Activated CD8-positive, alpha-beta T cell treated with anti-CD3 and anti-CD28 coated beads for 36 hours (primary cell): ENCODE measurements at regions not wholly inside any gene's neighbourhood (a gene's known extent, or its start where the extent isn't known, plus 50 kb on each side); places are given as distances from the start of the nearest gene placed in this dataset.
"Not testable (repeated sequence)": the region's sequence is repeated elsewhere in the genome, so short reads cannot be mapped to it uniquely, and the experiment has no call there.

Experiments used
- ATAC-seq: fragments of 200-7000 bp; cut with Tn5 transposase; one replicate; pipeline ENCODE4 v1.10.0; 2021; ENCODE audit warnings: mild to moderate bottlenecking, moderate library complexity
- CTCF ChIA-PET: fragments of 350-600 bp; sonication (Branson Sonifier 250); formaldehyde crosslinking; loops from one replicate; lab custom pipeline; 2021; ENCODE audit warnings: antibody characterized with exemption; lab: Charles Lee
- POLR2A ChIA-PET: fragments of 350-600 bp; sonication (Branson Sonifier 250); formaldehyde crosslinking; loops from one replicate; lab custom pipeline; 2021; ENCODE audit warnings: antibody characterized with exemption; lab: Charles Lee
- DNase-seq: peaks from one replicate; pipeline ENCODE4 v3.0.0-alpha.2; 2020
- H3K27ac Mint-ChIP-seq: one replicate; pipeline ENCODE4 v1.8.0; 2021; ENCODE audit warnings: mild to moderate bottlenecking, mixed read lengths
- H3K27me3 Mint-ChIP-seq: one replicate; pipeline ENCODE4 v1.8.0; 2021; ENCODE audit warnings: mixed read lengths
- H3K36me3 Mint-ChIP-seq: one replicate; pipeline ENCODE4 v1.8.0; 2021; ENCODE audit warnings: low read depth, mixed read lengths
- H3K4me1 Mint-ChIP-seq: one replicate; pipeline ENCODE4 v1.8.0; 2021; ENCODE audit warnings: low read depth, mixed read lengths
- H3K4me3 Mint-ChIP-seq: one replicate; pipeline ENCODE4 v1.8.0; 2021; ENCODE audit warnings: mild to moderate bottlenecking, moderate library complexity, mixed read lengths
- H3K9me3 Mint-ChIP-seq: one replicate; pipeline ENCODE4 v1.8.0; 2021; ENCODE audit warnings: mixed read lengths
- CTCF ChIP-seq: fragments of 200-600 bp; IDR thresholded peaks from one replicate; pipeline ENCODE4 v1.8.0; 2022; ENCODE audit warnings: antibody characterized with exemption, mild to moderate bottlenecking
- intact Hi-C: fragments of 100-400 bp; cut with micrococcal nuclease; formaldehyde crosslinking; loops from one replicate; pipeline ENCODE4 v1.10.0; 2022

GRCh38 chr1:148353461-148354283 lies 129.4 kb downstream of the PPIAL4G start:
- H3K27ac Mint-ChIP-seq = no peak overlapping the region
- intact Hi-C loops = no loop called here
- POLR2A ChIA-PET = interaction anchor here (0.9 to 3.4 kb wide), 5 partner anchors 8 to 35 kb away, joined by 3 to 23 read pairs (median 3); no protein-coding TSS in a partner anchor
- ATAC-seq (peak; percentile 83), DNase-seq (peak; percentile 51)
- H3K4me3 Mint-ChIP-seq = no peak overlapping the region
- peaks cover 7% of the 10 kb centered on the region for H3K4me1 Mint-ChIP-seq
- CTCF ChIA-PET = interaction anchor here (0.7 to 2.1 kb wide), 4 partner anchors 8 to 19 kb away, joined by 3 to 8 read pairs (median 5); no protein-coding TSS in a partner anchor
- H3K36me3 Mint-ChIP-seq = no peaks in the 10 kb centered on the region
- H3K9me3 Mint-ChIP-seq = no peaks in the 10 kb centered on the region
- H3K27me3 Mint-ChIP-seq = peaks cover 37% of the 10 kb centered on the region
- no peak for TF ChIP-seq CTCF

- intact Hi-C loops = no loop called here
- Mint-ChIP-seq H3K27me3 (peaks cover 37% of the 10 kb centered on the region), H3K9me3 (no peaks in the 10 kb centered on the region), H3K4me3 (no peak overlapping the region), H3K36me3 (no peaks in the 10 kb centered on the region), H3K27ac (no peak overlapping the region), H3K4me1 (peaks cover 7% of the 10 kb centered on the region)
- TF ChIP-seq CTCF = no peak
- no peak for ATAC-seq
- DNase-seq = no peak
- POLR2A ChIA-PET = interaction anchor here (0.8 to 3.4 kb wide), 3 partner anchors 18 to 209 kb away, joined by 3 to 23 read pairs (median 3); no protein-coding TSS in a partner anchor
- CTCF ChIA-PET = interaction anchor here (2.0 to 2.1 kb wide), 2 partner anchors 9 to 20 kb away, joined by 6 to 8 read pairs; no protein-coding TSS in a partner anchor
Measured at GRCh38 chr1:148352470-148353053, 130.5 kb downstream of the PPIAL4G start.

GRCh38 chr1:148347781-148348180 lies 135.3 kb downstream of the PPIAL4G start:
- CTCF ChIA-PET = interaction anchor here (1.5 kb wide), 1 partner anchor 11 kb away, joined by 4 read pairs; no protein-coding TSS in a partner anchor
- intact Hi-C loops = no loop called here

GRCh38 chr1:148345659-148346151 lies 137.4 kb downstream of the PPIAL4G start:
- H3K4me3 Mint-ChIP-seq, H3K36me3 Mint-ChIP-seq, intact Hi-C loops, H3K4me1 Mint-ChIP-seq, H3K9me3 Mint-ChIP-seq, H3K27ac Mint-ChIP-seq: not testable (repeated sequence)
- peak; percentile 27 for ATAC-seq
- peak; percentile 48 for DNase-seq
- peaks cover 17% of the 10 kb centered on the region for H3K27me3 Mint-ChIP-seq
- TF ChIP-seq CTCF = peak; percentile 60
- ChIA-PET POLR2A (interaction anchor here (1.1 to 2.1 kb wide), 4 partner anchors 8 to 82 kb away, joined by 3 to 15 read pairs (median 6); no protein-coding TSS in a partner anchor), CTCF (interaction anchor here (0.8 to 1.8 kb wide), 9 partner anchors 9 to 84 kb away, joined by 3 to 9 read pairs (median 5); no protein-coding TSS in a partner anchor)

More at GRCh38 chr1:148347781-148348180, 135.3 kb downstream of the PPIAL4G start:
- no peak for ATAC-seq
- no peak for DNase-seq
- no peak overlapping the region for H3K4me3 Mint-ChIP-seq
- H3K36me3 Mint-ChIP-seq = no peaks in the 10 kb centered on the region
- TF ChIP-seq CTCF = no peak
- H3K9me3 Mint-ChIP-seq = no peaks in the 10 kb centered on the region
- no peak overlapping the region for H3K27ac Mint-ChIP-seq
- POLR2A ChIA-PET = interaction anchor here (1.1 to 1.4 kb wide), 2 partner anchors 13 to 41 kb away, joined by 5 read pairs; no protein-coding TSS in a partner anchor
- no peaks in the 10 kb centered on the region for H3K4me1 Mint-ChIP-seq
- peaks cover 28% of the 10 kb centered on the region for H3K27me3 Mint-ChIP-seq

- H3K36me3 Mint-ChIP-seq, H3K27ac Mint-ChIP-seq, ATAC-seq, H3K4me3 Mint-ChIP-seq, H3K4me1 Mint-ChIP-seq, H3K9me3 Mint-ChIP-seq, intact Hi-C loops, DNase-seq: not testable (repeated sequence)
- peaks cover 11% of the 10 kb centered on the region for H3K27me3 Mint-ChIP-seq
- ChIA-PET POLR2A (interaction anchor here (1.1 to 2.1 kb wide), 4 partner anchors 9 to 81 kb away, joined by 3 to 15 read pairs (median 6); no protein-coding TSS in a partner anchor), CTCF (interaction anchor here (0.8 to 1.8 kb wide), 6 partner anchors 10 to 24 kb away, joined by 3 to 6 read pairs (median 5); no protein-coding TSS in a partner anchor)
Measured at GRCh38 chr1:148344651-148345050, 138.5 kb downstream of the PPIAL4G start.

GRCh38 chr1:148341729-148342128 lies 141.4 kb downstream of the PPIAL4G start:
- DNase-seq, H3K27ac Mint-ChIP-seq, H3K4me3 Mint-ChIP-seq: not testable (repeated sequence)

GRCh38 chr1:148336121-148336918 lies 146.8 kb downstream of the PPIAL4G start:
- H3K9me3 Mint-ChIP-seq, H3K27ac Mint-ChIP-seq, intact Hi-C loops, H3K36me3 Mint-ChIP-seq, DNase-seq, H3K27me3 Mint-ChIP-seq, ATAC-seq, H3K4me3 Mint-ChIP-seq: not testable (repeated sequence)
- ChIA-PET POLR2A (interaction anchor here (1.5 to 6.6 kb wide), 4 partner anchors 18 to 187 kb away, joined by 4 to 141 read pairs (median 18); no protein-coding TSS in a partner anchor), CTCF (interaction anchor here (1.3 to 2.0 kb wide), 4 partner anchors 9 to 34 kb away, joined by 3 to 9 read pairs (median 4); no protein-coding TSS in a partner anchor)
- peaks cover 28% of the 10 kb centered on the region for H3K4me1 Mint-ChIP-seq

More at GRCh38 chr1:148341729-148342128, 141.4 kb downstream of the PPIAL4G start:
- H3K27me3 Mint-ChIP-seq, POLR2A ChIA-PET, CTCF ChIA-PET, ATAC-seq, H3K4me1 Mint-ChIP-seq, intact Hi-C loops, H3K36me3 Mint-ChIP-seq, H3K9me3 Mint-ChIP-seq: not testable (repeated sequence)
